ENCODE measurements at regions not wholly inside any gene's neighbourhood (a gene's known extent, or its start where the extent isn't known, plus 50 kb on each side); places are given as distances from the start of the nearest gene placed in this dataset.

GRCh38 chr9:28079677-28080076 lies 506.4 kb upstream of the C9orf72 start:
- FAIRE-seq (no peak), DNase-seq (ENCODE audit: low read depth, low spot score) (no peak)
- H3K4me2 ChIP-seq (ENCODE audit: control insufficient read depth, extremely low read depth, insufficient read depth, low read depth, low read length): no peak overlapping the region
- dilution Hi-C loops (cut with MboI; ENCODE audit: extremely low pct_ligation_motif_present, low sequenced_read_pairs): no loop called here
- H3K27me3 ChIP-seq (ENCODE audit: control insufficient read depth, extremely low read depth, insufficient read depth, low read length): no peaks in the 10 kb centered on the region
- H3K4me3 ChIP-seq (ENCODE audit: control insufficient read depth in 2 of 3, extremely low read depth in 1 of 3, insufficient read depth in 2 of 3, low read depth in 1 of 3, low read length in 3 of 3): no peak overlapping the region
- H3K27ac ChIP-seq (ENCODE audit: control insufficient read depth, insufficient read depth, low read length): no peak overlapping the region
- H3K9me1 ChIP-seq (ENCODE audit: control insufficient read depth, extremely low read depth, insufficient read depth, low read length): no peaks in the 10 kb centered on the region
- H3K79me2 ChIP-seq (ENCODE audit: control insufficient read depth, insufficient read depth, low read length): no peaks in the 10 kb centered on the region
- H3K9me3 ChIP-seq (ENCODE audit: control insufficient read depth, low read depth, low read length): no peaks in the 10 kb centered on the region
- no peaks in the 10 kb centered on the region for H4K20me1 ChIP-seq (ENCODE audit: control insufficient read depth, extremely low read depth, insufficient read depth, low read length)
- H3K4me1 ChIP-seq (ENCODE audit: control insufficient read depth, extremely low read depth, insufficient read depth, low read length): no peaks in the 10 kb centered on the region
- no peak overlapping the region for H3K9ac ChIP-seq (ENCODE audit: control insufficient read depth, extremely low read depth, insufficient read depth, low read length)
- TF ChIP-seq CTCF (optimal IDR thresholded peaks at IDR 0.05 in 1 of 3, IDR thresholded peaks at IDR 0.05 in 1 of 3, conservative IDR thresholded peaks at IDR 0.05 in 1 of 3; ENCODE audit: extremely low read depth in 1 of 3, insufficient read depth in 2 of 3, low read length in 3 of 3) (no peak), EZH2 (IDR thresholded peaks at IDR 0.05; ENCODE audit: low read length) (no peak)
- H3K36me3 ChIP-seq (ENCODE audit: control insufficient read depth in 2 of 2, extremely low read depth in 1 of 2, insufficient read depth in 2 of 2, low read length in 2 of 2): no peaks in the 10 kb centered on the region
- H2AFZ ChIP-seq (ENCODE audit: control insufficient read depth, low read length): no peak overlapping the region

- Histone ChIP-seq H3K4me3 (ENCODE audit: control insufficient read depth in 2 of 3, extremely low read depth in 1 of 3, insufficient read depth in 2 of 3, low read depth in 1 of 3, low read length in 3 of 3) (no peak overlapping the region), H3K27me3 (ENCODE audit: control insufficient read depth, extremely low read depth, insufficient read depth, low read length) (no peaks in the 10 kb centered on the region), H3K9me1 (ENCODE audit: control insufficient read depth, extremely low read depth, insufficient read depth, low read length) (no peaks in the 10 kb centered on the region), H4K20me1 (ENCODE audit: control insufficient read depth, extremely low read depth, insufficient read depth, low read length) (no peaks in the 10 kb centered on the region), H3K4me1 (ENCODE audit: control insufficient read depth, extremely low read depth, insufficient read depth, low read length) (peaks cover 5% of the 10 kb centered on the region), H3K79me2 (ENCODE audit: control insufficient read depth, insufficient read depth, low read length) (no peaks in the 10 kb centered on the region), H3K4me2 (ENCODE audit: control insufficient read depth, extremely low read depth, insufficient read depth, low read depth, low read length) (no peak overlapping the region), H3K9ac (ENCODE audit: control insufficient read depth, extremely low read depth, insufficient read depth, low read length) (no peak overlapping the region), H3K27ac (ENCODE audit: control insufficient read depth, insufficient read depth, low read length) (no peak overlapping the region), H3K9me3 (ENCODE audit: control insufficient read depth, low read depth, low read length) (no peaks in the 10 kb centered on the region), H3K36me3 (ENCODE audit: control insufficient read depth in 2 of 2, extremely low read depth in 1 of 2, insufficient read depth in 2 of 2, low read length in 2 of 2) (no peaks in the 10 kb centered on the region), H2AFZ (ENCODE audit: control insufficient read depth, low read length) (no peak overlapping the region)
- no peak for DNase-seq (ENCODE audit: low read depth, low spot score)
- no peak for FAIRE-seq
- dilution Hi-C loops (cut with MboI; ENCODE audit: extremely low pct_ligation_motif_present, low sequenced_read_pairs): no loop called here
- TF ChIP-seq CTCF (optimal IDR thresholded peaks at IDR 0.05 in 1 of 3, IDR thresholded peaks at IDR 0.05 in 1 of 3, conservative IDR thresholded peaks at IDR 0.05 in 1 of 3; ENCODE audit: extremely low read depth in 1 of 3, insufficient read depth in 2 of 3, low read length in 3 of 3) (no peak), EZH2 (IDR thresholded peaks at IDR 0.05; ENCODE audit: low read length) (no peak)
Observed at GRCh38 chr9:28082671-28083070, 509.4 kb upstream of the C9orf72 start.

Measured in keratinocyte (primary cell).